NT2/D1 (cell line): ENCODE measurements at regions not wholly inside any gene's neighbourhood (a gene's known extent, or its start where the extent isn't known, plus 50 kb on each side); places are given as distances from the start of the nearest gene placed in this dataset.

Experiments
- DNase-seq: peaks from one replicate; pipeline ENCODE4 v3.0.0-alpha.2; 2011; ENCODE audit warnings: low read depth, low spot score
- H3K27me3 ChIP-seq: 2 replicates; pipeline ENCODE4 v1.6.0; 2011; ENCODE audit warnings: mild to moderate bottlenecking; ENCODE audit not compliant: insufficient read length, insufficient read depth
- H3K36me3 ChIP-seq: 2 replicates; pipeline ENCODE4 v1.6.1; 2011; ENCODE audit warnings: mild to moderate bottlenecking, low read length, mixed read lengths; ENCODE audit not compliant: insufficient read depth, insufficient read length
- H3K4me1 ChIP-seq: 2 replicates; pipeline ENCODE4 v1.5.1; 2011; ENCODE audit not compliant: insufficient read depth, insufficient read length
- H3K4me3 ChIP-seq: 2 replicates; pipeline ENCODE4 v1.5.1; 2011; ENCODE audit warnings: low read depth; ENCODE audit not compliant: insufficient read length
- H3K9ac ChIP-seq: 2 replicates; pipeline ENCODE4 v1.6.0; 2011; ENCODE audit warnings: low read depth; ENCODE audit not compliant: insufficient read length
- H3K9me3 ChIP-seq: 2 replicates; pipeline ENCODE4 v1.5.1; 2011; ENCODE audit warnings: mild to moderate bottlenecking, low read length; ENCODE audit not compliant: insufficient read depth
- SUZ12 ChIP-seq: IDR thresholded peaks from 2 replicates; pipeline ENCODE4 v1.6.1; 2011; ENCODE audit not compliant: insufficient read length, insufficient read depth; ENCODE audit errors: extremely low read depth
- YY1 ChIP-seq: IDR thresholded peaks from 2 replicates; pipeline ENCODE4 v1.6.1; 2011; ENCODE audit not compliant: insufficient read length, insufficient read depth
- ZNF274 ChIP-seq: IDR thresholded peaks from 2 replicates; pipeline ENCODE4 v1.6.1; 2011; ENCODE audit warnings: mild to moderate bottlenecking, low read depth, low read length

- H3K4me1 ChIP-seq = no peaks in the 10 kb centered on the region
- no peaks in the 10 kb centered on the region for H3K27me3 ChIP-seq
- no peak overlapping the region for H3K4me3 ChIP-seq
- no peak for DNase-seq
- no peak overlapping the region for H3K9ac ChIP-seq
- H3K36me3 ChIP-seq = no peaks in the 10 kb centered on the region
- TF ChIP-seq ZNF274 = no peak
- no peak for TF ChIP-seq YY1
- TF ChIP-seq SUZ12 = no peak
- no peaks in the 10 kb centered on the region for H3K9me3 ChIP-seq
Measured at GRCh38 chr20:11810311-11811083, 107.2 kb upstream of the BTBD3 start.

- no peaks in the 10 kb centered on the region for H3K9me3 ChIP-seq
- H3K4me1 ChIP-seq = no peaks in the 10 kb centered on the region
- no peak overlapping the region for H3K9ac ChIP-seq
- H3K4me3 ChIP-seq = no peak overlapping the region
- no peaks in the 10 kb centered on the region for H3K27me3 ChIP-seq
- no peak for TF ChIP-seq ZNF274
- no peak for TF ChIP-seq YY1
- no peak for TF ChIP-seq SUZ12
- no peak for DNase-seq
- H3K36me3 ChIP-seq = no peaks in the 10 kb centered on the region
Measured at GRCh38 chr20:11813106-11813890, 104.4 kb upstream of the BTBD3 start.

GRCh38 chr20:11814267-11814666 is 103.4 kb upstream of the BTBD3 start:
- H3K9ac ChIP-seq = no peak overlapping the region
- no peaks in the 10 kb centered on the region for H3K27me3 ChIP-seq
- no peaks in the 10 kb centered on the region for H3K36me3 ChIP-seq
- no peak overlapping the region for H3K4me3 ChIP-seq
- H3K9me3 ChIP-seq = no peaks in the 10 kb centered on the region
- DNase-seq = no peak
- no peaks in the 10 kb centered on the region for H3K4me1 ChIP-seq
- TF ChIP-seq ZNF274 = no peak

- Histone ChIP-seq H3K4me3 (no peak overlapping the region), H3K27me3 (no peaks in the 10 kb centered on the region), H3K9ac (no peak overlapping the region), H3K4me1 (no peaks in the 10 kb centered on the region), H3K36me3 (no peaks in the 10 kb centered on the region), H3K9me3 (no peaks in the 10 kb centered on the region)
- no peak for TF ChIP-seq YY1
- no peak for TF ChIP-seq SUZ12
- TF ChIP-seq ZNF274 = no peak
- DNase-seq = no peak
Measured at GRCh38 chr20:11820838-11821237, 96.9 kb upstream of the BTBD3 start.

- H3K9me3 ChIP-seq = no peaks in the 10 kb centered on the region
- TF ChIP-seq ZNF274 (no peak), SUZ12 (no peak), YY1 (no peak)
- H3K9ac ChIP-seq = no peak overlapping the region
- H3K4me3 ChIP-seq = no peak overlapping the region
- no peaks in the 10 kb centered on the region for H3K27me3 ChIP-seq
- H3K4me1 ChIP-seq = no peaks in the 10 kb centered on the region
- DNase-seq = no peak
- H3K36me3 ChIP-seq = no peaks in the 10 kb centered on the region
Measured at GRCh38 chr20:11822540-11822794, 95.2 kb upstream of the BTBD3 start.

DNA sequence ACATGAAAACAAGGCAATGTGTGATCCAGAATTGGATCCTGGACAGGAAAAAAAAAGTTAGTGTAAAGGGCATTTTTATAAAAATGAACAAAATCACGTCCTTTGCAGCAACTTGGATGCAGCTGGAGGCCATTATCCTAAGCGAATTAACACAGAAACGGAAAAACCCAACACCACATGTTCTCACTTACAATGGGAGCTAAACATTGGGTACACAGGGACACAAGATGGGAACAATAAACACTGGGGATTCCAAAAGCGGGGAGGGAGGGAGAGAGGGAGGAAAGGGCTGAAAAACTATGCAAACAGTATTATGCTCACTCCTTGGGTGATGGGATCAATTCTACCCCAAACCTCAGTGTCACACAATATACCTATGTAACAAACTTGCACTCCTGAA is 91.4 kb upstream of the BTBD3 start:
- Histone ChIP-seq H3K9me3 (no peaks in the 10 kb centered on the region), H3K9ac (no peak overlapping the region), H3K4me3 (no peak overlapping the region), H3K4me1 (no peaks in the 10 kb centered on the region), H3K36me3 (no peaks in the 10 kb centered on the region), H3K27me3 (no peaks in the 10 kb centered on the region)
- TF ChIP-seq SUZ12 = no peak
- no peak for TF ChIP-seq ZNF274
- no peak for TF ChIP-seq YY1
- DNase-seq = no peak

- no peak for DNase-seq
- TF ChIP-seq YY1 = no peak
- no peak for TF ChIP-seq SUZ12
- no peaks in the 10 kb centered on the region for H3K36me3 ChIP-seq
Measured at GRCh38 chr20:11832397-11832796, 85.3 kb upstream of the BTBD3 start.

More at GRCh38 chr20:11832397-11832796, 85.3 kb upstream of the BTBD3 start:
- H3K27me3 ChIP-seq = no peaks in the 10 kb centered on the region
- H3K4me3 ChIP-seq = no peak overlapping the region
- no peaks in the 10 kb centered on the region for H3K4me1 ChIP-seq
- no peaks in the 10 kb centered on the region for H3K9me3 ChIP-seq
- no peak overlapping the region for H3K9ac ChIP-seq
